ENCODE measurements at regions not wholly inside any gene's neighbourhood (a gene's known extent, or its start where the extent isn't known, plus 50 kb on each side); places are given as distances from the start of the nearest gene placed in this dataset.

DNA sequence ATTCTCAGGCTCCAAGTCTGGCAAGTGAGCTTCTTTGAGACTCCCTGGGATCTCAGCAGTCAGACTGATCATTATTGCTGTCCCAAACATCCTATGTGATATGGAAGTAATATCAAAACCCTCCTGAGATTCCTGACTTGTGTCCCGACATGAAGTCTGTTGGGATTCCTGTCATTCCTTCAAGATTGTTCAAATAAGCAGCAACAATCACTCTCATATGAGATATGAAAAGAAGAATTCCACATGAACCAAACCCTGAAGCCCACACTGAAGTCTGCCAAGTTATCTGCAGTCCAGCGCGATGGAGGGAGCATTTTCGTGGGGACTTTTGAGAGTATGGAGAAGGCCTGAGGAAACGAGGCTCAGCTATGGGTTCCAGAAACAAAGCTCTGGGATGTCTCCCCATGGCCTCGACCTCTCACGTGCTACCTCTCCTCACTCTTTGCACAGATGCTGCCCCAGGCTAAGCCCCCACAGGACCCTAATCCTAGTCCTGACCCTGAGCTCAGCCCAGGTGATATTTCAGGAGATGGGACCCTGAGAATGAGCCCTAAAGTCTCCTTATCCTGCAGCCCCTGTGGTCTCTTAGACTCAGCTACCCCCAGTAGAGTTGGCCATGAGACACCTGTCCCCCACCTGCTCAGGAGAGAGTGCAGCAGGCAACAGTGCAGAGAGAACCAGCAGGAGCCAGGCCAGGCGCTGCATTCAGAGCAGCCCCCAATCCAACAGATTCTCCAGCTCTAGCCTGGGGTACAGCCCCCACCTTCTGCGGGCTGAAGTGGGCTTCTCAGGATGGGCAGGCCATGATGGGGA is 100.2 kb downstream of the GGTLC2 start:
- no peak for DNase-seq (ENCODE audit: low spot score)

DNA sequence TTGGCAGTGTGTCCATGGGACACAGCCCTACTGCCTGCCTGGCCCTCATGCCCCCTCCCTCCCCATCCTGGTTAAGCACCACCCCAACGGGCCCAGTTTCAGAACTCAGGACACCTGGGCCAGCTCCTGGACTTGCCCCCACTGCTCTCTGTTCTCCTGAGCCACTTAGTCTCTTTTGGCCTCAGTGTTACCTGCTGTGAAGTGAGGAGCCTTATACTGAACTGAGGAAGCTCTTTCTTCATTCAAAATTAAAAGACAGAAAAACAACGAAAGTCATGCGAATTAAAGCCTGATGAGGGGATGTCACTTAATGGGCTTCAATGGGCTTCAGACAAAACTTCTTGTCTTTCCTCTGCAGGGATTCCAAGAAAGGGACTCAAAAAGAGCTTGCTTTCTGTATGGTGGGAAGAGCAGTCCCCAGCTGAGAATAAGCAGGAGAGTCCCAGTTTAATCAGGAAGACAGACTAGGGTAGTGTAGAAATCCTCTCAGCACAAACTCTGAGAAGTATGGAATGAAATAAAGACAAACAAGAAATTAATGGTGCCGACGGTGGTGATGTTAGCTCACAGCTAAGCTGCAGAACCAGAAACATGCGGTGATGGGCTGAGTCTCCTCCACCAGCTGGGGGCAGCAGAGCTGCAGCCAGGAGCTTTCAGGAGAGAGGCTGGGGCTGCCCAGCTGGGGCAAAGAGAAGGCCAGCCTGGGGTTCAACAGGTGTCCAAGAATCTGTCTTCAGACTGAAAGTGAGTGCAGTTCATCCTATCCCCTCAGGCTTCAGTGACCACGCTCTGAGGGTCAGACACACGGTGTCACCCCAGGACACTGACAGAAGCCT is 101.0 kb downstream of the GGTLC2 start:
- peak; percentile 56 for DNase-seq (ENCODE audit: low spot score)

DNA sequence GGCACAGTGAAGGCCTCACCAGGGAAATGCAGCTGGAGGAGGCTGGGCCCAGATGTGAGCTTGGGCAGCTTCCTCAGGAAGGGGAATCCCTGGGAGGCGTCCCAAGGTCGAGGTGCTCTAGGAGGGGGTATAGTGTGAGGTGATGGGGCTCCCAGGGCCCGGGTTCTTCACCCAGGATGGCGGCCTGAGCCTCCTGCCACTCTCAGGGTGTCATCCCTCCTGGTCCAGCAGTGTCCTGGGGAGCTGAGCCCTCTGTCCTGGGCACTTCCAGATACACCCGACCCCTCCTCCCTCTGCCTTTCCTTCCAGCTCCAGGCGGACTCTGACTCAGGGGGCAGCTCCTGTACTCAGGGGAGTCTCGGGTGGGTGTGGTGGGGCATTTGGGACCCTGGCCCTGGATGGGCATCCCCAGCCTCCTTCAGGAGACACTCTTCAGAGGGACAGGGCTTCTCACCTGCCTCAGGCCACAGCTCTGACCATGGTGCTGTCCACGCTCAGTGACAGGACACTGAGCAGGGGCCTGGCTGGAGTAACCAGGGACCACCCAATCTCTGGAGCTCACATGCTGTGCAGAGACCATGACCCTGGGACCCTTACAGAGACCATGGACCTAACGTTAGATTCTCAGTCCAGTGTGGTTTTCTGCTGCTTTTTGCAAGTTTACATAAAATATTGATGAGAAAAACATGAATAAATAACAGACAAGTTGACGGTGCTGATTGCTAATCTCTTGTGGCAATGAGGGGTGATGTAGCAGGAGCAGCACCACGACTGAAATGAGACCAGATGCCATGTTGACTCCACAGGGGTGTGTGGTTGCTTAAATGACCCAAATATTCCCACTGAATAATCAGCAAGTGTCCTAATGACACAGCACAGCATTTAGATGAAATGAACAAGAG is 101.9 kb downstream of the GGTLC2 start:
- DNase-seq (ENCODE audit: low spot score): no peak

DNA sequence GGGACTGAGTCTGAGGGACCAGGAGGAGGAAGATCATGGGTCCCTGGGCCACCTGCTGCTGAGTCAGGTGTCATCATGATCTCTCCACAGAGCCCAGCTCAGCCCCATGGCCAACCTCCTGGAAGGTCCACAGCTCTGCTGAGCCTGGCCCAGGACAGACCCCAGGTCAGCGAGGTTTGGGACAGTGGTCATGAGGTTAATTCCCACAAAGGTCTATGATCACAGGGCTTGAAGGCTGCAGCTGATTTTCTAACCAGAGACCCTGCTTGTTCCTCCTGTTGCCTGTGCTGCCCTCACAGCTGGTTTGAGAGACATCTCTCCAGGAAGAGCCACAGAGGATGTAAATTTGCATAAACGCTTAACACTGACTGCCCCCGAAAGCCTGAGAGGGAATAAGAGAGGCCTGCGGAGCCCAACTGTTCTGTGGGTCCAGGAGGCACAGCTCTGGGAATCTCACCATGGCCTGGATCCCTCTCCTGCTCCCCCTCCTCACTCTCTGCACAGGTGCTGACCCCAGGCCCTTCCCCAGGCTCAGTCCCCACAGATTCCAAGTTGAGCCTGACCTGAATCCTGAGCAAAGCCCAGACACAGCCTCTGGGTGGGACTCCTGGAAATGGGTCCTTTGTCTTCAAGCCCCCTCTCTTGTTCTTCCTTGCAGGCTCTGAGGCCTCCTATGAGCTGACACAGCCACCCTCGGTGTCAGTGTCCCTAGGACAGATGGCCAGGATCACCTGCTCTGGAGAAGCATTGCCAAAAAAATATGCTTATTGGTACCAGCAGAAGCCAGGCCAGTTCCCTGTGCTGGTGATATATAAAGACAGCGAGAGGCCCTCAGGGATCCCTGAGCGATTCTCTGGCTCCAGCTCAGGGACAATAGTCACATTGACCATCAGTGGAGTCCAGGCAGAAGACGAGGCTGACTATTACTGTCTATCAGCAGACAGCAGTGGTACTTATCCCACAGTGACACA is 102.8 kb downstream of the GGTLC2 start:
- DNase-seq (ENCODE audit: low spot score): no peak

DNA sequence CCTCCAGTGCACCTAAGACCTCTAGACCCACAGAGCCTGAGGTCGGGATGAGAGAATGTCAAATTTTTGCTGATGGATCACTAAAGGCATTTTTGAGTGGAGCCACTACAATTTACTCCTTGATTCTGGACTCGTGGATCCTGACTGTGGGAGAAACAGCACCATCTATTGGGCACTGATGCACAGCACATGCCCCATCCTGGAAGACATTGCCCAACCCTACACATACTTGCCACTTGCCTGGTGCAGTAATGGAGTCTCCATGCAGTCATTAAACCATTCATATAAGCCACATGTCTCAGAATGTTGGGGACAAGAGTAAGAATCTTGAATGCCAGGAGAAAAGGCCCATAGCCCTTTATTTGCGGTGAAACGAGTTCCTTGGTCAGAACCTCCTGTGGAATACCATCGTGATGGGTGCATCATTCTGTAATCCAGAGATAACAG is 103.9 kb downstream of the GGTLC2 start:
- DNase-seq (ENCODE audit: low spot score): peak; percentile 52

DNA sequence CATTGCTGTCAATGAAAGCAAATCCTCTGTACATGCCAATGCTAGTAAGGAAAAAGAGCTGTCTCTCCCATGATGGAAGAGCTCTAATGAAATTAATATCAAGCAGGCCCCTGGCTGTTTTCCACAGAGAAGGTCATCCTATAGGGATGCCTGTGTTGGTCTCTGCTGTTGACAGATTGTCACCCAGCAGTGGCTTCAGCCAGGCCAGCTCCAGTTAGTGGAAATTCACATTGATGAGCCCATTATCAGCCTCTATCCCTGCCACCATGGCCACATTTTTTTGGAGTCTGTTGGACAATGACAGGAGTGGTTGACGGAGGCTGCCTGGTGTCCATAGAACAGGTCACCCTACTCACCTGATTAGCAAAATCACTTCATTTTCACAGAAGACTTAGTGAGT is 104.3 kb downstream of the GGTLC2 start:
- no peak for DNase-seq (ENCODE audit: low spot score)

DNA sequence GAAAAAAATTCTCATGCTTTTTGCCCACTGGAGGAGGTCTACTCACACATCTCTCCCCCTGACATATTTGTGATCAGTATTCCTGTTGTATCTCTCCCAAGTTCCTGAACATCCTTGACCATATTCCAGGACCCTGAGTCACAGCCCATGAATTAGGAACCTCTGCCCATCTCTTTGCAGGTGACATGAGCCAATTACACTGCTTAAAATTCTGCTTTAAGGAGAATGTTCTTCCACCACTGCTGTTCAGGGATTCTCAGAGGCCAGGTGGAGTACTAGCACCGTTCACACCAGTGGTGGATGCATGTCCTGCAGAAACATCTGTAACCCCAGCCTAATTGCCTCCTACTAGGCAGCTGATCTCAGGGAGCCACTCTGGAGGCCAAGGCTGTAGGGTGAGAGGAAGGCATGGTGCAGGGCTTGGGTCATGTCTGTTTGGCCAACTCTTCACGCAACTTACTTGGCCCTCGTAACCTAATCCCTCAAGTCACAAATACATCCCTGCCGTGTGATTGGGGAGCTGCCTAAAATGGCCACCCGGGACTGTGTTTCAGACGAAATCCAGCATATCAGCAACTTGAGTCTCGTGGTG is 104.8 kb downstream of the GGTLC2 start:
- no peak for DNase-seq (ENCODE audit: low spot score)

DNA sequence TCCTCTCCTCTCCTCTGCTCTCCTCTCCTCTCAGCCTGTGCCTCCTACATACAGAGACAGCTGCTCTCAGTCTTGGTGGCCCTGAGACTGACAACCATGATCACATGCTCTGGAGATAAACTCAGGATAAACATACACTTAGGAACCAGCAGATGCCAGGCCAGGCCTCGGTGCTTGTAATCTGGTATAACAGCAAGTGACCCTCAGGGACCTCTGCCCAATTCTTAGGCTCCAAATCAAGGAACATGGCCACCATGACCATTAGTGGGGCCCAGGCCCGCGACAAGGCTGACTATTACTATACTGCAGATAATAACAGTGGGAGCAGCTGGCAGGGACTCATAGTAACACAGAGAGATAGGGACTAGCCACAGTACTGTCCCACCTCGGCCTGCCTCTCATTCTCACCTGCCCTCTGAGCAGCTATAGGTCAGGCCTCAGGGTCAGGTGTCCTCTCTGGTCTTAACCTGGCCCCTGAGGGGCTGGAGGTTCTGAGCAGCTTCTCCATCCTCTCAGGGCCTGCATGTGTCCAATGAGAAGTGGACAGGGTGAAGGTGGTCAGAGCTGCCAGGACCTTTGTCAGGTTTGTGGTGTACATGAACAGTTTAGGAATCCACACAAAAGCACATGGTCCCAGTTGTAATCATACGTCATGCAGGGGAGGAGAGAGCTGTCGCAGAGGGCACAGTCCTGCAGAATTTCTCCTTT is 106.1 kb downstream of the GGTLC2 start:
- DNase-seq (ENCODE audit: low spot score): no peak

DNA sequence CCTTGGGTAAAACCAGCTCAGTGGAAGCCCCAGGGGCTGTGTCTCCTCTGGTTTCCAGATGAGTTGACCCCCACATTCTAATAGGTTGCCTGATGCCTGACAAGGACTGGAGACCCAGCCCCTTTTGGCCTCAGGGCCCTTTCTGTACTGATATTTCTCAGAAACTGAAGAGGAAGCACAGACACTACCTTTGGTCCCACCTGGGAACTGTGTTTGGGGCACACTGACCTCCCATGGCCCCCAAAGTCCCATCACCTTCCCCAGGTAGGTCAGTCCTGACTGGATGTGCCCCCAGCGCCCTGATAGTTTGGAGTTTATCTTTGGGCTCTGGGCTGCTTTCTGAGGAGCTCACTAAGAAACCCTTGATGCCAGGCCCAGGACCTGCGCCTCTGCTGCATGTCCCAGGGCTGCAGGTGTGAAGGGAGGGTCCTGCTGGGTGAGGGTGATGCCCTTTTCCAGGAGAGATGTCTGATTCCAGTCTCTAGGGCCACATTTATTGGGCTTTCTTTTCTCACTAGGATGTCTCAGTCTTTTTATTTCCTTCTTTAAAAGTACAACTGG is 106.7 kb downstream of the GGTLC2 start:
- no peak for DNase-seq (ENCODE audit: low spot score)

DNA sequence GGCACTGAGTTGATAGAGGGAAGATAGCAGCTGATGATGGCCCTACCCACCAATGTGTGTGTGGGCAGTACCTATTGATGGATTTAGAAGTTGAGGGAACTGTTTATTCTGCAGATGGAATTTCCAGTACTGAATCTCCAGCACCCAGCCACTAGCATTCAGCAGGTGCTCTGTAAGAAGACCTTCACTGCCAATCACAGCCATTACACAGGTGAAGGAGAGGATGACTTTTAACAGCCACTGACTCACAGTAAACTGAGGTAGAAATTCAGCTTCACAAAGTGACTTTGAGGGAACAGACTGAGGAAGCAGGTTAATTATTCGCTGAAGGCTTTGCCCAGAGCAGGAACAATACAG is 107.8 kb downstream of the GGTLC2 start:
- DNase-seq (ENCODE audit: low spot score): no peak

DNA sequence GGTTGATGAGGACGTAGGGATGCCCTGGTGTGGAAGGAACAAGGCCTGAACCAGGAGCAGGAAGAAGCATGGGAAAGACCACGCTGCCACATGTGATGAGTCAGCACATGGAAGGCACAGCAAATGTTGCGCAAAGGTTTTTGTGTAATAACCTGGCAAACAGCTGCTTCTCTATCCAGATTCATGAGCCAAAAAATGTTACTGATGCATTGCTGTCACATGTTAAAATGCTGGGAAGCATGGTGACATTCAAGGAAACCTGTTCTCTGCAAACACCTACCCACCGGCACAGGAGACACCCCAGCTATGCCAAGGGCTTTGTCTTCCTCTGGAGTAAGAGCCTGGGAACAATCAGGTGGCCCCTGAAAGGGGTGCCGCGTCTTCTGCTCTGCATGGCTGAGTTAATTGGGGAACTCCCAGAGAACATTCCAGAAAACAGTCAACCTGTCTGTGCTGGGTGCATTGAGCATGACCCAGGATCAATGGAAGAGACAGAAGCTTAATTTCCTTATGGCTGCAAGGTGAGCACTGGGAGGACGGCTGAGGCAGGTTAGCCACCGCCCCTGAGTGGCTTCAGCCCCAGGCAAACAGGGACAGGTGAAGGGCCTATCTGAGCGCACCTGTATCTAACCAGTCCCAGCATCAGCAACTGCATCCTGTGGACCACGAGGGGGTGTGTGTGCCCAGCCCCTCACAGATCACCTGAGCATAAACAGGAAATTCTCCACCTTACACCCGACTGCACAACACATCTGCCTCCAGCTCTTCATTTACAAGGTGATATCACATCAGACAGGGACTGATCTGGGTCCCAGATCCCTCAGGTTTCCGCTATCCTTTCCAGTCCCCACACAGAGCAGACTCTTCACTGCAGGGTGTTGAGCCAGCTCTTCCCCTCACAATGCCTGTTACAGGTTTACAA is 108.4 kb downstream of the GGTLC2 start:
- peak; percentile 71 for DNase-seq (ENCODE audit: low spot score)

DNA sequence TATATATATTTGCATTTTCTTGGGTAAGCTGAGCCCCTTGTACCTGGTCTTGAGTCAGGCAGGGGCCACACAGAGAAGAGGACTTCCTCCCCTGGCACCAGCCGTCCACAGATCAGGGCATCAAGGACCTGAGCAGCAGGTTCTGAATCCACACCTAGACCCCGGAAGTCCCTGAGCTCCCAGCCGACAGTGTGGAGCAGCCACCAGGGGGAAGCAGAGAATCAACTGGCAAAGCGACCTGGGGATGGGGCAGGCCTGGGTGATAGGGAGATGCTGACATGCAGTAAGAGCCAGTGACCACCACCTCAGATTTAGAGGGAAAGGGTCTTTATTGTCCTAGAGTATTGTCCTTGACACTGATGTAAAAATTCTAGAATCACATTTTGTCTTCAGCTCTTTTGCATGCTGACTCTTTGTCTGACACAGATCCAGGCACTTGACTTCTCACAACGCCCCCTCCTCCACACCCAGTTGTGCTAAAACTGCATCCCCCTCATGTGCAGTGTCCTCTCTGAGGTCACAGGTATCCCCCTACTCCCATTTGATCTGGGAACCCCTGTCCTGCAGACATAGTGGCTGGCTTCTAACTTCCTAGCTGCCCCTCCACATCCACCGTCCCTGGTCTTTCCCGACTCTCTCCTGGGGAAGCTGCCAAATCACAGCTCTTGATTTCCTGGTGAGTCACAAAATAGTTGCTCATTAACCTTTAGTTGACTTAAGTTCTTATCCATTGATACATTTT is 109.3 kb downstream of the GGTLC2 start:
- peak; percentile 87 for DNase-seq (ENCODE audit: low spot score)

DNA sequence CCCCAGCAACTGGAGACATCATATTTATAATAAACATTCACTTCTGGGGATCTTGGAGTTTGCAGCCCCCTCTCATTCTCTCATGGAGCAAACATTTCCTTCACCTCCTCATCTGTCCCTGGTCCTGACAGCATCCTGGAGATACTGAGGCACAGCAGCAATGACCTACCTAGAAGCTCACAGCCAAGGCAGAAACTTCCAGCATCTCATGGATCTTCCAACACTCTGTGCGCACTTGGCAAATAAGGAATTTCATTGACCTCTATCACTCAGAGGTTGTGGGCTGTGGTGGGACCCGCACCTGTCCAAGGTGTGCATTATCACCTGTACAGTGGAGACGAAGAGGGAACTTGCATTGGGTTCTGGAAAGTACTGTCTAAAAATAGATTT is 109.8 kb downstream of the GGTLC2 start:
- DNase-seq (ENCODE audit: low spot score): no peak

DNA sequence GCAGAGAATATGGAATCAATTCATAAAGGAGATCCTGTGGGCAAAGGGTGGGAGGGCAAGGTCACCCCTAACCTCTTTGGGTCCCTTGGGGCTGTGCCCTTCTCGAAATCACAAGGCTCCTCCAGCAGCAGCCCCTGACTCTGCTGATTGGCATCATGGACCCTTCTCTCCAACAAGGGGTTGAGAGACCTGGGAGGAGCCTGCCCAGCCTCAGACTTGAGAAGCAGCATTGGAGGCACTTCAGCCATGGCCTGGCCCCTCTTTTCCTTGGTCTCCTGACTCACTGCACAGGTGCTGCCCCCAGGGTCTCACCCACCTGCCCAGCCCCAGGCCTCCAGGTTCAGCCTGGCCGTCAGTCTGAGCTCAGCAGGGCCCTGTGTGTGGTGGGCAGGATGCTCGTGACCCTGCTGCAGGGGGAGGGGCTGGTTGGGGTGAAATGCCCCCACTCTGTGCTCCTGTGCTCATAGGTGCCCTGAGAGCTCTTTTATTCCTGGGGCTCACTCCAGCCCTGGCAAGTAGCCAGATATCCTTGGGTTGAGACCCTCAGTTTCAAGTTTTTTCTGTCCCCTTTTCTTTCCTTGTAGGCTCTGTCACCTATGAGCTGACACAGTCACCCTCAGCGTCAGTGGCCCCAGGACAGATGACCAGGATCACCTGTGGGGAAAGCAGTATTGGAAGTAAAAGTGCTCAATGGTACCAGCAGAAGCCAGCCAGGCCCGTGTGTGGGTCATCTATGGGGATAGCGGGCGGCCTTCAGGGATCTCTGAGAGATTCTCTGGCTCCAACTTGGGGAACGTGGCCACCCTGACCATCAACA is 110.8 kb downstream of the GGTLC2 start:
- DNase-seq (ENCODE audit: low spot score): no peak

DNA sequence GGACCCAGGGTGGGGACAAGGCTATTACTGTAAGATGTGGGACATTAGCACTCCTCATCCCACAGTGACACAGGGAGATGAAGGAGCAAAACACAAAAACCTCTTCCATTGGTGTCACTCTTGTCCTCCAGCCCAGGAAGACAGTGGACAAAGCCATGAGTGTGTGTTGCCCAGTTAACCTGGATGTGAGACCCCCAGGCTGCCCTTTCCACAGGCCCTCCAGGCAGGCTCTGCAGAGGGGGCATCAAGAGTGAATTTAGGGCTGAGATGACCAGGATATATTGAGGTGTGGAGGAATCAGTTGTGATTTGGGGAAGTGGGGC is 111.3 kb downstream of the GGTLC2 start:
- DNase-seq (ENCODE audit: low spot score): no peak

DNA sequence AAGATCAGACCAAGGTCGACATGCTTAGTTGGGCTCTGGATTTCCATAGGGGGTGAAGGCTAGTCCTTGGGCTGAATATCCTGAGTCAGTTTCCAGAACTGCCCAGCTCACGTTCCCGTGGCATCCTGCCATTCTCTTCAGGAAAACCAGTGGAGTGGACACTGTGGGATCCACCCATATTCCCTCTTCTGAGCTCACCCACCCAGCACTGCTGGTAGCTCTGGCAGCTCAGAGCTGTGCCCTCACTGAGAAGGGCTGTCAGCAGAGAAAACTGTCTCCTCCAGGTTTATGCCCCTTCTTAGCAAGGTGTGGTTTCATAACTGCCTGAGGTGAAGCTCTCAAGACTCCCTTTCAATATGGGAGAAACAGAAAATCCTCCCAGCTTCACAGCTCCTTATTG is 111.7 kb downstream of the GGTLC2 start:
- no peak for DNase-seq (ENCODE audit: low spot score)

DNA sequence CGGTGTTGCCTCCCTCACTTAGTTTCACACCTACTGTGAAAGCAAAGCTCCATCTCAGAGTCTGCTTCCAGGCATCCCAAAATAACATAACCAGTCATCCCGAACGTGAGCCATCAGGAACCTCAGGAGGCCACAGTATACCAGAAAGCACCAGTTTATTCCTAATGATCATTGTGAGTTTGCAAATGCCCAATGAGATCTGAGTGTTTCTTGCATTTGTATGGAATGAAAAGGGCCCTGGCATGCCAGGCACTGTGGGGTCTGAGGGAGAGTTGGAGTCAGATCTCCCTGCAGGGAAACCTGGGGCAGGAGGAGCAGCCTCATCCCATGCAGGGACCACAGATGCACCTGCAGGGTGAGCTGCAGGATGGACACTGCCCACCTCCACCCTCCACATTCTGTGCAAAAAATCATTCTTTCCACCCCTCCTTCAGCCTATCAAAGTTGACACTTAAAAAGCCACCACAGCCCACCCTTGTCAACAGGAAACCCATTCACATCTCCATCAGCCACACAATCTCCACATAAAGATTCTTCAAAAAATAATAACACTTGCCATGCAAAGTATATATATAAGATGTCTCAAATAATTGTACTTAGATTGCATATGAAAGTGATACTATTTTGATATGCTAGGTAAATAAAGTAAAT is 112.3 kb downstream of the GGTLC2 start:
- peak; percentile 14 for DNase-seq (ENCODE audit: low spot score)
